ENCODE measurements at regions not wholly inside any gene's neighbourhood (a gene's known extent, or its start where the extent isn't known, plus 50 kb on each side); places are given as distances from the start of the nearest gene placed in this dataset.
A peak's percentile ranks its signal among the peaks of the same experiment; 100 is the strongest.
"Not testable (repeated sequence)": the region's sequence is repeated elsewhere in the genome, so short reads cannot be mapped to it uniquely, and the experiment has no call there.

GRCh38 chr17:53749178-53749577 lies 73.5 kb upstream of the KIF2B start:
- H3K79me2 ChIP-seq (ENCODE audit: insufficient read depth, low read length): no peaks in the 10 kb centered on the region
- H3K27ac ChIP-seq (ENCODE audit: low read depth, low read length): no peak overlapping the region
- H3K27me3 Mint-ChIP-seq (ENCODE audit: low read depth, unreplicated experiment): no peaks in the 10 kb centered on the region
- FAIRE-seq: no peak
- TF ChIP-seq EZH2 (IDR thresholded peaks at IDR 0.05; ENCODE audit: insufficient read depth, low read length) (no peak), CTCF (IDR thresholded peaks at IDR 0.05; ENCODE audit: insufficient read depth, low read depth, low read length) (no peak)
- no peak overlapping the region for H3K9ac ChIP-seq (ENCODE audit: low read length)
- no peaks in the 10 kb centered on the region for H3K9me3 Mint-ChIP-seq (ENCODE audit: unreplicated experiment)
- H3K4me1 ChIP-seq (ENCODE audit: insufficient read depth, low read length): no peaks in the 10 kb centered on the region
- H3K36me3 Mint-ChIP-seq (ENCODE audit: low read depth, unreplicated experiment): no peaks in the 10 kb centered on the region
- no peak overlapping the region for H3K4me3 Mint-ChIP-seq (ENCODE audit: unreplicated experiment)
- H3K27ac Mint-ChIP-seq (ENCODE audit: unreplicated experiment): no peak overlapping the region
- no peaks in the 10 kb centered on the region for H3K36me3 ChIP-seq (ENCODE audit: insufficient read depth, low read length)
- peak; percentile 67 for DNase-seq (ENCODE audit: low read depth)
- H4K20me1 ChIP-seq (ENCODE audit: insufficient read depth, low read length): no peaks in the 10 kb centered on the region
- H2AFZ ChIP-seq (ENCODE audit: low read depth, low read length): no peak overlapping the region
- H3K4me3 ChIP-seq (ENCODE audit: insufficient read depth, low read depth, low read length): no peak overlapping the region
- no peaks in the 10 kb centered on the region for H3K27me3 ChIP-seq (ENCODE audit: insufficient read depth, low read length)
- H3K9me3 ChIP-seq (ENCODE audit: insufficient read depth, low read depth, low read length): no peaks in the 10 kb centered on the region
- peaks cover 22% of the 10 kb centered on the region for H3K4me1 Mint-ChIP-seq (ENCODE audit: low read depth, unreplicated experiment)
- no peak overlapping the region for H3K4me2 ChIP-seq (ENCODE audit: low read length)

- Mint-ChIP-seq H3K4me1 (ENCODE audit: low read depth, unreplicated experiment) (peaks cover 22% of the 10 kb centered on the region), H3K27ac (ENCODE audit: unreplicated experiment) (peak overlapping the region; percentile 21), H3K4me3 (ENCODE audit: unreplicated experiment) (peak overlapping the region; percentile 4)
- not testable (repeated sequence) for DNase-seq (ENCODE audit: low read depth); H3K4me3 ChIP-seq (ENCODE audit: insufficient read depth, low read depth, low read length); H3K36me3 ChIP-seq (ENCODE audit: insufficient read depth, low read length); H3K9me3 Mint-ChIP-seq (ENCODE audit: unreplicated experiment); H3K9me3 ChIP-seq (ENCODE audit: insufficient read depth, low read depth, low read length); FAIRE-seq; H4K20me1 ChIP-seq (ENCODE audit: insufficient read depth, low read length); H3K36me3 Mint-ChIP-seq (ENCODE audit: low read depth, unreplicated experiment); H3K27me3 Mint-ChIP-seq (ENCODE audit: low read depth, unreplicated experiment); H2AFZ ChIP-seq (ENCODE audit: low read depth, low read length); H3K79me2 ChIP-seq (ENCODE audit: insufficient read depth, low read length); H3K4me2 ChIP-seq (ENCODE audit: low read length); H3K9ac ChIP-seq (ENCODE audit: low read length); H3K27ac ChIP-seq (ENCODE audit: low read depth, low read length); H3K4me1 ChIP-seq (ENCODE audit: insufficient read depth, low read length); H3K27me3 ChIP-seq (ENCODE audit: insufficient read depth, low read length)
Measured at GRCh38 chr17:53748159-53748820, 74.4 kb upstream of the KIF2B start.

- no peaks in the 10 kb centered on the region for H3K27me3 ChIP-seq (ENCODE audit: insufficient read depth, low read length)
- Mint-ChIP-seq H3K36me3 (ENCODE audit: low read depth, unreplicated experiment) (no peaks in the 10 kb centered on the region), H3K9me3 (ENCODE audit: unreplicated experiment) (peaks cover 3% of the 10 kb centered on the region), H3K27me3 (ENCODE audit: low read depth, unreplicated experiment) (no peaks in the 10 kb centered on the region), H3K4me1 (ENCODE audit: low read depth, unreplicated experiment) (peaks cover 6% of the 10 kb centered on the region), H3K27ac (ENCODE audit: unreplicated experiment) (no peak overlapping the region), H3K4me3 (ENCODE audit: unreplicated experiment) (no peak overlapping the region)
- no peaks in the 10 kb centered on the region for H3K9me3 ChIP-seq (ENCODE audit: insufficient read depth, low read depth, low read length)
- no peaks in the 10 kb centered on the region for H4K20me1 ChIP-seq (ENCODE audit: insufficient read depth, low read length)
- no peak overlapping the region for H3K27ac ChIP-seq (ENCODE audit: low read depth, low read length)
- no peak overlapping the region for H3K9ac ChIP-seq (ENCODE audit: low read length)
- TF ChIP-seq EZH2 (IDR thresholded peaks at IDR 0.05; ENCODE audit: insufficient read depth, low read length) (no peak), CTCF (IDR thresholded peaks at IDR 0.05; ENCODE audit: insufficient read depth, low read depth, low read length) (no peak)
- no peak overlapping the region for H3K4me3 ChIP-seq (ENCODE audit: insufficient read depth, low read depth, low read length)
- H3K4me1 ChIP-seq (ENCODE audit: insufficient read depth, low read length): no peaks in the 10 kb centered on the region
- no peak for FAIRE-seq
- no peaks in the 10 kb centered on the region for H3K36me3 ChIP-seq (ENCODE audit: insufficient read depth, low read length)
- H3K4me2 ChIP-seq (ENCODE audit: low read length): no peak overlapping the region
- no peak overlapping the region for H2AFZ ChIP-seq (ENCODE audit: low read depth, low read length)
- no peak for DNase-seq (ENCODE audit: low read depth)
- no peaks in the 10 kb centered on the region for H3K79me2 ChIP-seq (ENCODE audit: insufficient read depth, low read length)
Measured at GRCh38 chr17:53740312-53740711, 82.4 kb upstream of the KIF2B start.

All from astrocyte (in vitro differentiated cells and primary cell).